ENCODE measurements at regions not wholly inside any gene's neighbourhood (a gene's known extent, or its start where the extent isn't known, plus 50 kb on each side); places are given as distances from the start of the nearest gene placed in this dataset.
A peak's percentile ranks its signal among the peaks of the same experiment; 100 is the strongest.

- no peak for DNase-seq
- no peak for TF ChIP-seq POLR2A (IDR thresholded peaks at IDR 0.05)
- TF ChIP-seq, protein P1, sequence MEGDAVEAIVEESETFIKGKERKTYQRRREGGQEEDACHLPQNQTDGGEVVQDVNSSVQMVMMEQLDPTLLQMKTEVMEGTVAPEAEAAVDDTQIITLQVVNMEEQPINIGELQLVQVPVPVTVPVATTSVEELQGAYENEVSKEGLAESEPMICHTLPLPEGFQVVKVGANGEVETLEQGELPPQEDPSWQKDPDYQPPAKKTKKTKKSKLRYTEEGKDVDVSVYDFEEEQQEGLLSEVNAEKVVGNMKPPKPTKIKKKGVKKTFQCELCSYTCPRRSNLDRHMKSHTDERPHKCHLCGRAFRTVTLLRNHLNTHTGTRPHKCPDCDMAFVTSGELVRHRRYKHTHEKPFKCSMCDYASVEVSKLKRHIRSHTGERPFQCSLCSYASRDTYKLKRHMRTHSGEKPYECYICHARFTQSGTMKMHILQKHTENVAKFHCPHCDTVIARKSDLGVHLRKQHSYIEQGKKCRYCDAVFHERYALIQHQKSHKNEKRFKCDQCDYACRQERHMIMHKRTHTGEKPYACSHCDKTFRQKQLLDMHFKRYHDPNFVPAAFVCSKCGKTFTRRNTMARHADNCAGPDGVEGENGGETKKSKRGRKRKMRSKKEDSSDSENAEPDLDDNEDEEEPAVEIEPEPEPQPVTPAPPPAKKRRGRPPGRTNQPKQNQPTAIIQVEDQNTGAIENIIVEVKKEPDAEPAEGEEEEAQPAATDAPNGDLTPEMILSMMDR (IDR thresholded peaks at IDR 0.05 in 4 of 5, conservative IDR thresholded peaks at IDR 0.05 in 1 of 5), result no peak
- in situ Hi-C loops (cut with MboI; ENCODE audit: low sequenced_read_pairs in 4 of 4), result loop anchor here in 1 of 4 donors (25.0 kb wide), 1 partner anchor 844 kb away; no protein-coding TSS in a partner anchor
- no peaks in the 10 kb centered on the region for H3K36me3 ChIP-seq
- no peaks in the 10 kb centered on the region for H3K9me3 ChIP-seq
- no peaks in the 10 kb centered on the region for H3K27me3 ChIP-seq
- no peak for ATAC-seq
- intact Hi-C loops (cut with DNase I; ENCODE audit: low total_unique reads), result no loop called here
- no peaks in the 10 kb centered on the region for H3K4me1 ChIP-seq
- H3K4me3 ChIP-seq, result no peak overlapping the region
- no peak overlapping the region for H3K27ac ChIP-seq
Measured at GRCh38 chr4:18381186-18381585, 359.6 kb upstream of the LCORL start.

GRCh38 chr4:18369561-18369960 is 348.0 kb upstream of the LCORL start:
- in situ Hi-C loops (cut with MboI; ENCODE audit: low sequenced_read_pairs in 4 of 4), result no loop called here
- TF ChIP-seq, protein P1 (IDR thresholded peaks at IDR 0.05 in 4 of 5, conservative IDR thresholded peaks at IDR 0.05 in 1 of 5), result no peak
- TF ChIP-seq POLR2A (IDR thresholded peaks at IDR 0.05), result no peak

DNA sequence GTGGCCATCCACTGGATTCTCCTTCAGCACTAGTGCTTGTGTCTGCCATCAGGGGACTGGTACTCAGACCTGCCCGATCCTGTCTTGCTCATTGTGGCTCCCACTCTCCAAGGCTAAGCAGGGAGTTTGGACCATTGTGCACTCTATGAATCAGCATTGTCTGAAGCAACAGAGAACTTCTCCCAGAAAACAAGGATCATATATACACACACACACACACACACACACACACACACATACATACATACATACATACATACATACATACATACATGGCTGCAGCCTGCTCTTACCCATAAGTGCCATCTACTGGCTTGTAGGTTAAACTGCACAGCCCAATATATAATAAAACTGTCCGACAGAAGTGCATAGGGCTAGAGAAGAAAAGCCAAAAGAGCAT is 345.3 kb upstream of the LCORL start:
- Histone ChIP-seq H3K9me3 (no peaks in the 10 kb centered on the region), H3K36me3 (no peaks in the 10 kb centered on the region), H3K27me3 (no peaks in the 10 kb centered on the region), H3K4me1 (no peaks in the 10 kb centered on the region), H3K27ac (no peak overlapping the region), H3K4me3 (no peak overlapping the region)
- TF ChIP-seq POLR2A (IDR thresholded peaks at IDR 0.05), result no peak
- TF ChIP-seq, protein P1 (IDR thresholded peaks at IDR 0.05 in 4 of 5, conservative IDR thresholded peaks at IDR 0.05 in 1 of 5), result peak in 3 of 5 experiments; percentile 17 to 34 (median 30)
- intact Hi-C loops (cut with DNase I; ENCODE audit: low total_unique reads), result no loop called here
- DNase-seq (no peak), ATAC-seq (no peak)
- in situ Hi-C loops (cut with MboI; ENCODE audit: low sequenced_read_pairs in 4 of 4), result no loop called here

More at GRCh38 chr4:18369561-18369960, 348.0 kb upstream of the LCORL start:
- Histone ChIP-seq H3K27ac (no peak overlapping the region), H3K4me3 (no peak overlapping the region), H3K9me3 (no peaks in the 10 kb centered on the region), H3K4me1 (no peaks in the 10 kb centered on the region), H3K36me3 (no peaks in the 10 kb centered on the region), H3K27me3 (no peaks in the 10 kb centered on the region)
- ATAC-seq (no peak), DNase-seq (no peak)
- intact Hi-C loops (cut with DNase I; ENCODE audit: low total_unique reads), result no loop called here

GRCh38 chr4:18366136-18366535 is 344.6 kb upstream of the LCORL start:
- ATAC-seq (no peak), DNase-seq (no peak)
- H3K36me3 ChIP-seq, result no peaks in the 10 kb centered on the region
- intact Hi-C loops (cut with DNase I; ENCODE audit: low total_unique reads), result no loop called here
- in situ Hi-C loops (cut with MboI; ENCODE audit: low sequenced_read_pairs in 4 of 4), result no loop called here
- TF ChIP-seq POLR2A (IDR thresholded peaks at IDR 0.05), result no peak
- TF ChIP-seq, protein P1 (IDR thresholded peaks at IDR 0.05 in 4 of 5, conservative IDR thresholded peaks at IDR 0.05 in 1 of 5), result no peak
- no peak overlapping the region for H3K27ac ChIP-seq
- H3K27me3 ChIP-seq, result no peaks in the 10 kb centered on the region
- H3K9me3 ChIP-seq, result no peaks in the 10 kb centered on the region
- H3K4me3 ChIP-seq, result no peak overlapping the region
- no peaks in the 10 kb centered on the region for H3K4me1 ChIP-seq

DNA sequence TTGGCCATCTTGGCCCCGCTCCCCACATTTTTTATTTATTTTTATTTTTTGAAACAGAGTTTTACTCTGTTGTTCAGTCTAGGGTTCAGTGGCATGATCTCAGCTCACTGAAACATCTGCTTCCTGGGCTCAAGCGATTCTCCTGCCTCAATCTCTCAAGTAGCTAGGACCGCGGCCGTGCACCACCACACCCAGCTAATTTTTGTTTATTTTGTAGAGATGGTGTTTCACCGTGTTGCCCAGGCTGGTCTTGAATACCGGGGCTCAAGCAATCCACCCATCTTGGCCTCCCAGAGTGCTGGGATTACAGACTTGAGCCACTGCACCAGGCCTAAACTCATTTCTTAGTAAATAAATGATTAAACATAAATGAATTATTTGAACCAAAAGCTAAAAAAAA is 322.0 kb upstream of the LCORL start:
- Histone ChIP-seq H3K4me1 (no peaks in the 10 kb centered on the region), H3K27ac (no peak overlapping the region), H3K9me3 (no peaks in the 10 kb centered on the region), H3K27me3 (no peaks in the 10 kb centered on the region), H3K4me3 (no peak overlapping the region), H3K36me3 (no peaks in the 10 kb centered on the region)
- no peak for DNase-seq
- no peak for TF ChIP-seq POLR2A (IDR thresholded peaks at IDR 0.05)
- TF ChIP-seq, protein P1 (IDR thresholded peaks at IDR 0.05 in 4 of 5, conservative IDR thresholded peaks at IDR 0.05 in 1 of 5), result no peak
- no peak for ATAC-seq
- intact Hi-C loops (cut with DNase I; ENCODE audit: low total_unique reads) (no loop called here), in situ Hi-C loops (cut with MboI; ENCODE audit: low sequenced_read_pairs in 4 of 4) (no loop called here)

Data from gastrocnemius medialis (tissue), 4 donors.